BLaER1 (cell line): ENCODE measurements at regions not wholly inside any gene's neighbourhood (a gene's known extent, or its start where the extent isn't known, plus 50 kb on each side); places are given as distances from the start of the nearest gene placed in this dataset.

ENCODE experiments used
- H3K27ac ChIP-seq: shearing (Covaris generic); formaldehyde crosslinking; 2 replicates; pipeline ENCODE4 v1.8.1; 2022
- H3K27me3 ChIP-seq: shearing (Covaris generic); formaldehyde crosslinking; 2 replicates; pipeline ENCODE4 v1.8.1; 2022
- H3K36me3 ChIP-seq: shearing (Covaris generic); formaldehyde crosslinking; 2 replicates; pipeline ENCODE4 v1.8.1; 2022
- H3K4me1 ChIP-seq: shearing (Covaris generic); formaldehyde crosslinking; 2 replicates; pipeline ENCODE4 v1.8.1; 2022
- H3K4me2 ChIP-seq: shearing (Covaris generic); formaldehyde crosslinking; 2 replicates; pipeline ENCODE4 v1.8.1; 2022
- H3K4me3 ChIP-seq: shearing (Covaris generic); formaldehyde crosslinking; 2 replicates; pipeline ENCODE4 v1.8.1; 2022
- H3K9ac ChIP-seq: shearing (Covaris generic); formaldehyde crosslinking; 2 replicates; pipeline ENCODE4 v1.8.1; 2022
- H3K9me3 ChIP-seq: shearing (Covaris generic); formaldehyde crosslinking; 2 replicates; pipeline ENCODE4 v1.8.1; 2022
- H4K20me1 ChIP-seq: shearing (Covaris generic); formaldehyde crosslinking; 2 replicates; pipeline ENCODE4 v1.8.1; 2022
- Cebpa-rat ChIP-seq: shearing (Covaris generic); IDR thresholded peaks from 2 replicates; pipeline ENCODE4 v1.8.1; 2022

GRCh38 chr13:73242515-73243015, 183.8 kb downstream of the KLF5 start:
- no peaks in the 10 kb centered on the region for H3K36me3 ChIP-seq
- TF ChIP-seq Cebpa-rat: no peak
- no peak overlapping the region for H3K27ac ChIP-seq
- H3K9me3 ChIP-seq: peaks cover 6% of the 10 kb centered on the region; the same call in 1 of the 2 replicates
- H3K4me1 ChIP-seq: peaks cover 7% of the 10 kb centered on the region
- no peak overlapping the region for H3K4me2 ChIP-seq
- no peak overlapping the region for H3K9ac ChIP-seq
- H3K4me3 ChIP-seq: no peak overlapping the region
- no peaks in the 10 kb centered on the region for H3K27me3 ChIP-seq
- no peaks in the 10 kb centered on the region for H4K20me1 ChIP-seq

GRCh38 chr13:73240193-73240592, 181.4 kb downstream of the KLF5 start:
- H3K9ac ChIP-seq: no peak overlapping the region
- H3K36me3 ChIP-seq: no peaks in the 10 kb centered on the region
- H3K4me2 ChIP-seq: no peak overlapping the region
- H3K4me1 ChIP-seq: peaks cover 20% of the 10 kb centered on the region
- TF ChIP-seq Cebpa-rat: no peak
- H3K9me3 ChIP-seq: peaks cover 8% of the 10 kb centered on the region; the same call in 1 of the 2 replicates
- H3K27me3 ChIP-seq: no peaks in the 10 kb centered on the region
- no peaks in the 10 kb centered on the region for H4K20me1 ChIP-seq
- H3K4me3 ChIP-seq: no peak overlapping the region
- H3K27ac ChIP-seq: no peak overlapping the region

GRCh38 chr13:73235385-73235784, 176.6 kb downstream of the KLF5 start:
- H3K36me3 ChIP-seq: no peaks in the 10 kb centered on the region
- no peak overlapping the region for H3K27ac ChIP-seq
- TF ChIP-seq Cebpa-rat: no peak
- H3K9ac ChIP-seq: no peak overlapping the region
- peaks cover 8% of the 10 kb centered on the region; the same call in 1 of the 2 replicates for H3K9me3 ChIP-seq
- peaks cover 37% of the 10 kb centered on the region for H3K4me1 ChIP-seq
- H3K4me2 ChIP-seq: no peak overlapping the region
- no peak overlapping the region for H3K4me3 ChIP-seq
- H4K20me1 ChIP-seq: no peaks in the 10 kb centered on the region
- no peaks in the 10 kb centered on the region for H3K27me3 ChIP-seq

GRCh38 chr13:73231471-73231870, 172.7 kb downstream of the KLF5 start:
- H3K4me3 ChIP-seq: no peak overlapping the region
- H3K27me3 ChIP-seq: no peaks in the 10 kb centered on the region
- peaks cover 3% of the 10 kb centered on the region; the same call in 1 of the 2 replicates for H3K9me3 ChIP-seq
- peaks cover 37% of the 10 kb centered on the region for H3K4me1 ChIP-seq
- H3K36me3 ChIP-seq: no peaks in the 10 kb centered on the region
- no peaks in the 10 kb centered on the region for H4K20me1 ChIP-seq
- peak overlapping the region; percentile 52 for H3K4me2 ChIP-seq
- H3K9ac ChIP-seq: no peak overlapping the region
- no peak overlapping the region for H3K27ac ChIP-seq
- TF ChIP-seq Cebpa-rat: no peak

- no peak for TF ChIP-seq Cebpa-rat
- Histone ChIP-seq H3K9ac (no peak overlapping the region), H4K20me1 (no peaks in the 10 kb centered on the region), H3K4me1 (peaks cover 35% of the 10 kb centered on the region), H3K4me2 (peak overlapping the region; percentile 52), H3K4me3 (no peak overlapping the region), H3K27ac (no peak overlapping the region), H3K9me3 (no peaks in the 10 kb centered on the region), H3K36me3 (no peaks in the 10 kb centered on the region), H3K27me3 (no peaks in the 10 kb centered on the region)
Observed at GRCh38 chr13:73230716-73231115, 171.9 kb downstream of the KLF5 start.

- Histone ChIP-seq H3K4me2 (peak overlapping the region; percentile 5; the same call in 1 of the 2 replicates), H3K36me3 (no peaks in the 10 kb centered on the region), H3K9ac (no peak overlapping the region), H4K20me1 (no peaks in the 10 kb centered on the region), H3K4me3 (no peak overlapping the region), H3K27me3 (no peaks in the 10 kb centered on the region), H3K27ac (no peak overlapping the region), H3K9me3 (no peaks in the 10 kb centered on the region), H3K4me1 (peaks cover 45% of the 10 kb centered on the region)
- TF ChIP-seq Cebpa-rat: no peak
Observed at GRCh38 chr13:73228546-73228945, 169.7 kb downstream of the KLF5 start.

GRCh38 chr13:73225990-73226389, 167.2 kb downstream of the KLF5 start:
- Histone ChIP-seq H3K36me3 (no peaks in the 10 kb centered on the region), H4K20me1 (no peaks in the 10 kb centered on the region), H3K4me3 (no peak overlapping the region), H3K4me2 (no peak overlapping the region), H3K27ac (no peak overlapping the region), H3K27me3 (no peaks in the 10 kb centered on the region), H3K9me3 (no peaks in the 10 kb centered on the region), H3K9ac (no peak overlapping the region), H3K4me1 (peaks cover 34% of the 10 kb centered on the region)
- TF ChIP-seq Cebpa-rat: no peak

- H3K27me3 ChIP-seq: no peaks in the 10 kb centered on the region
- H3K27ac ChIP-seq: no peak overlapping the region
- no peak overlapping the region for H3K9ac ChIP-seq
- no peak overlapping the region for H3K4me3 ChIP-seq
- peak overlapping the region; percentile 25; the same call in 1 of the 2 replicates for H3K4me2 ChIP-seq
- H3K36me3 ChIP-seq: no peaks in the 10 kb centered on the region
- no peaks in the 10 kb centered on the region for H3K9me3 ChIP-seq
- no peak for TF ChIP-seq Cebpa-rat
- no peaks in the 10 kb centered on the region for H4K20me1 ChIP-seq
- peaks cover 23% of the 10 kb centered on the region for H3K4me1 ChIP-seq
Observed at GRCh38 chr13:73224703-73225102, 165.9 kb downstream of the KLF5 start.

- Histone ChIP-seq H3K9me3 (no peaks in the 10 kb centered on the region), H3K4me3 (no peak overlapping the region), H3K4me1 (peaks cover 13% of the 10 kb centered on the region), H3K27ac (no peak overlapping the region), H3K36me3 (no peaks in the 10 kb centered on the region), H4K20me1 (no peaks in the 10 kb centered on the region), H3K4me2 (no peak overlapping the region), H3K9ac (no peak overlapping the region), H3K27me3 (no peaks in the 10 kb centered on the region)
- no peak for TF ChIP-seq Cebpa-rat
Observed at GRCh38 chr13:73223372-73223781, 164.6 kb downstream of the KLF5 start.

- no peak overlapping the region for H3K9ac ChIP-seq
- no peak overlapping the region for H3K27ac ChIP-seq
- no peak overlapping the region for H3K4me3 ChIP-seq
- no peaks in the 10 kb centered on the region for H3K36me3 ChIP-seq
- no peaks in the 10 kb centered on the region for H3K27me3 ChIP-seq
- H3K9me3 ChIP-seq: no peaks in the 10 kb centered on the region
- H3K4me1 ChIP-seq: peaks cover 10% of the 10 kb centered on the region
- no peak for TF ChIP-seq Cebpa-rat
- H4K20me1 ChIP-seq: no peaks in the 10 kb centered on the region
- H3K4me2 ChIP-seq: no peak overlapping the region
Observed at GRCh38 chr13:73222627-73223305, 164.0 kb downstream of the KLF5 start.
